GM12873 (cell line): ENCODE measurements at regions not wholly inside any gene's neighbourhood (a gene's known extent, or its start where the extent isn't known, plus 50 kb on each side); places are given as distances from the start of the nearest gene placed in this dataset.

Experiments
- TF ChIP-seq, protein P1 (sequence below): IDR thresholded peaks from 2 replicates; pipeline ENCODE4 v1.5.1; 2012; ENCODE audit warnings: low read depth, mild to moderate bottlenecking, moderate library complexity, low read length, control low read depth; ENCODE audit not compliant: insufficient read depth; ENCODE audit errors: missing control alignments

DNA sequence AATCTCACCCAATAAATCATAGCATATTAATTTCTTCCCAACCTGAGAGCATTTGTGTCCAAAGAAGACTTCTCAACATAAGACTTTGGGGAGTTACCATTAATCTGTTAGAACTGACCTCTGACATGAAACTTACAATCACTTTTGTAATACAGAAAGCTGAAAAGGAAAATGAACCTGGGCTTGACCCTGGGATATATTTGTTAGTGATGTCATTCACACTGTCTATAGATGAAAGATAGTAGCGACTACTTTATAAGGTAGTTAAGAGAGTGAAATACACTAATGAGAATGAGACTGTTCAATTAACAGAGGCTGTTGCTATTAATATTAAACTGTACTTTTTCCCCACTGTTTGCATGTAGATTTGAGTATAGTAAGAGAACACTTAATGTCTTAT is 1334.8 kb upstream of the TMEM132C start:
- TF ChIP-seq, protein P1, sequence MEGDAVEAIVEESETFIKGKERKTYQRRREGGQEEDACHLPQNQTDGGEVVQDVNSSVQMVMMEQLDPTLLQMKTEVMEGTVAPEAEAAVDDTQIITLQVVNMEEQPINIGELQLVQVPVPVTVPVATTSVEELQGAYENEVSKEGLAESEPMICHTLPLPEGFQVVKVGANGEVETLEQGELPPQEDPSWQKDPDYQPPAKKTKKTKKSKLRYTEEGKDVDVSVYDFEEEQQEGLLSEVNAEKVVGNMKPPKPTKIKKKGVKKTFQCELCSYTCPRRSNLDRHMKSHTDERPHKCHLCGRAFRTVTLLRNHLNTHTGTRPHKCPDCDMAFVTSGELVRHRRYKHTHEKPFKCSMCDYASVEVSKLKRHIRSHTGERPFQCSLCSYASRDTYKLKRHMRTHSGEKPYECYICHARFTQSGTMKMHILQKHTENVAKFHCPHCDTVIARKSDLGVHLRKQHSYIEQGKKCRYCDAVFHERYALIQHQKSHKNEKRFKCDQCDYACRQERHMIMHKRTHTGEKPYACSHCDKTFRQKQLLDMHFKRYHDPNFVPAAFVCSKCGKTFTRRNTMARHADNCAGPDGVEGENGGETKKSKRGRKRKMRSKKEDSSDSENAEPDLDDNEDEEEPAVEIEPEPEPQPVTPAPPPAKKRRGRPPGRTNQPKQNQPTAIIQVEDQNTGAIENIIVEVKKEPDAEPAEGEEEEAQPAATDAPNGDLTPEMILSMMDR = no peak

DNA sequence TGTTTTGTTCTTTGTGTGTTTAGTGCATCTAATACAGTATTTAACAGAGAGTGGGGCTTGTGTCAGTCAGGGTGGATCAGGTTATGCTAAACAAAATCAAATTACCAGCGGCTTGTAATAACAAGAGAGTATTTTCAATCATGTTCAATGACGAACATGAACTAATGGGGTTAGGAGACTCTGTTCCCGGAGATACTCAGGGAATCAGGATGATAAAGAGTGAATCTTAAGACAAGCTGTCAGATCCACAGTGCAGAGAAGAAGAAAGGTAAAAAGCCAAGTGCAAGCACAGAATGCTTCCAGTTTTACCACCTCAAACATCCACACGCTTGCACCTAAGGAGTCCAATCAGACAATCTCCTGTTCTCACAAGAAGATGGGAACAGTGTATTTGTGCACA is 1331.5 kb upstream of the TMEM132C start:
- TF ChIP-seq, protein P1 = no peak

DNA sequence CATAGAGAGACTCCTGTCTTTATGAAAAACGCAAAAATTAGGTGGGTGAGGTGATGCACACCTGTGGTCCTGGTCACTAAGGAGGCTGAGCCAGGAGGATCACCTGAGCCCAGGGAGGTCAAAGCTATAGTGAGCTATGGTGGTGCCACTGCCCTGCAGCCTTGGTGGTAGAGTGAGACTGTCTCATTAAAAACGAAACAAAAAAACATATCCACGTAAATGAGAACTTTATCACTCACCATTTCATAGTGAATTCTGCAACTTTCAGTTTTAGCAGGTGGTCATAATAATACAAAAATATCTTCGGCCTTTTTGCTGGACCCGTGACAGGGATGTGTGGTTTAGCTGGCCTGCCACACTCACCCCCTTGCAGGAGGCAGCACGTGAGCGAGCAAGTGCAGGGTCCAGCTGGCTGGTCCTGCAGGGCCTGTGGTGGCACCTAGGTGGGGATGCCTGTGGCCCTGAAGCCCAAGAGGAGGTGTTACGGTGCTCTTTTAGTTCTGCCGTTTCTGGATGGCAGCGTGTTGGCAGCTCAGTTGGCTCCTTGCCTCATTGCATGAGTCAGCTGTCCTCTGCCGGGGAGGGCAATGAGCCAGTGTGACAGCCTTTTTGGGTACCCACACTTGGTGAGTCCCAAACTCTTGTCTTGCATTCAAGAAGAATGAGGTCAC is 1330.7 kb upstream of the TMEM132C start:
- TF ChIP-seq, protein P1 = no peak

DNA sequence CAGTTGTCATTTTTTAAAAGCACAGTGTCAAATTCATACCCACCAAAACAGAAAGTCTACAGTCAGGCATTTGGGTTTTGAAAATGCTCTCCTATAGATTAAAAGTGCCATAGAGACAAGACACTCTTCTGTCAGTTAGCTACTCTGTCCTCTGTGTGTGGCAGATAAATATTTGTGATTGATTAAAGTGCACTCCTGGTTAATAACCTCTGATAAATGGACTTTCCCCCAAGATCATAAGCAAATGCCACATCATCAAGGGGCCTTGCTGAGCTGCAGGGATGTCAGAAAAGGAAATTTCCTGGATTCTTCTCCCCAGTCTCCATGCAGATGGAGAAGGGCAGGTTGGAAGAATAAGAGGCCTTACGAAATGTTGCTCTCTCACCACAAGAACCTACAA is 1329.5 kb upstream of the TMEM132C start:
- TF ChIP-seq, protein P1 = no peak

DNA sequence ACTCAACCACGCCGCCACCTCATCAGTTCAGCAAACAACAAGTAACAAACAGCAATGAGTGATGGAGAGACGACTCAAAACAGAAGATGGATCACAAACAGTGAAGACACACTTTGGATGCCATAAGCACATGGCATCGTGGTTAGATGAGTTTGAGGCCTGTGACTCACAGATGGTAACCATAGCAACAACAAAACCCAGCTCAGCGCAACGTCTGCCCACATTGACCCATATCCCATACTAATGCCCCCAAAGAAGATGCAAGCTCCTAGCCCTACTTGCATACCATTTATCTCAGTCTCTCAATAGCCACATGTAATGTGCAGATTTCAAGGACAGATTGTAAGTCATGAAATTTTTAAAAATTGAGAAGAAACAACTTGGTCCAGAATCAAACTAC is 1322.3 kb upstream of the TMEM132C start:
- TF ChIP-seq, protein P1 = no peak

DNA sequence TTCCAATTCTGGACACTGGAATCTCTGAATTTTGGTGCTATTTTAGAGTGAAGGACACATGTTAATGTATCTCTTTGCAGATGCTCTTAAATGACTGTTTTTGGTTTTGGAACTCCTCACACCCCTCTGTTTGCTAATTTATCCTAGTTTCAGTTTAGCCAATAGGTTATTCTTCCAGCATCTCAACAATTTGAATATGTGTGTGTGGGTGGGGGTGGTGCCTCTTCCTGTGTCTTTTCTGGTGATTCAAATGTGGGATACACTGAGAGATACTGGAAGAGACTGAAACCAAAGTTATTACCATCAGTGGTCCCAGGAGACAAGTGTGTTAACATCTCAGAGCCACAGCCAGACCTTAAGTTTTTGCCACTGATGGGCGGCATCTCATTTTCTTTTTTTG is 1317.4 kb upstream of the TMEM132C start:
- TF ChIP-seq, protein P1 = no peak

DNA sequence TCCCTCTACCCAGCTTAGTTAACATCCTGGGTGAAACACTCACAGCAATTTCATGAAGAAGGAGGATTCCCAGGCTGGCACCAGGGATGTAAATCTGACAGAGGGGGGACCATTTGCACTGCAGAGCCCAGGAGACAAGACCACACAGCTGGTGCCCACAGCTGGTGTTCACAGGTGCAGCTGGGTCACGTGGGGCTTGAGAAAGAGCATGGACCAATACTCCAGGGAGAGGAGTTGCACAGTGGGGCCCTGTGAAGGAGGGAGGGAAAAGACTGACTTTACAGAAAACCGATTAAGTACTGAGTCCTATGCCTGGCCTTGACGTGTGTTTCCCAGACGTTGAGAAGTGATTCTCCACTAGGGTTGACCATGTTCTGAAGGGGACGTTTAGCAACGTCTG is 1316.7 kb upstream of the TMEM132C start:
- TF ChIP-seq, protein P1 = no peak
